PFSK-1 (cell line): ENCODE measurements at regions not wholly inside any gene's neighbourhood (a gene's known extent, or its start where the extent isn't known, plus 50 kb on each side); places are given as distances from the start of the nearest gene placed in this dataset.

Source experiments
- FOXP2 ChIP-seq: optimal IDR thresholded peaks from 2 replicates; pipeline ENCODE3; 2011; ENCODE audit warnings: borderline replicate concordance, control low read depth, inconsistent platforms; ENCODE audit not compliant: insufficient read depth; ENCODE audit errors: extremely low read length, extremely low read depth
- POLR2AphosphoS5 ChIP-seq: IDR thresholded peaks from 2 replicates; pipeline ENCODE4 v1.6.1; 2012; ENCODE audit warnings: low read depth, mild to moderate bottlenecking, control low read depth, low read length, moderate library complexity
- REST ChIP-seq, 2 experiments: IDR thresholded peaks; 2 replicates each; pipeline versions ENCODE4 v1.6.1 to v1.8.0; 2011 to 2012; ENCODE audit warnings: low read depth in 2 of 2, low read length in 2 of 2, control low read depth in 1 of 2, inconsistent platforms in 1 of 2, mild to moderate bottlenecking in 1 of 2, moderate library complexity in 1 of 2; ENCODE audit not compliant: insufficient read depth in 1 of 2

- TF ChIP-seq POLR2AphosphoS5 (no peak), FOXP2 (no peak), REST (IDR thresholded peaks at IDR 0.05; ENCODE audit: insufficient read depth in 1 of 2, low read depth in 2 of 2, low read length in 2 of 2) (no peak)
Observed at GRCh38 chr20:48525400-48525799, 302.4 kb downstream of the PREX1 start.
